K562 (cell line): ENCODE measurements at regions not wholly inside any gene's neighbourhood (a gene's known extent, or its start where the extent isn't known, plus 50 kb on each side); places are given as distances from the start of the nearest gene placed in this dataset.

Experiments used
- ATAC-seq: fragments of 200-7000 bp; cut with Tn5 transposase; 3 replicates; pipeline ENCODE4 v1.9.1; 2020; ENCODE audit warnings: moderate library complexity
- BruUV-seq: library from RNA; stranded (reverse); fragments of 400-500 nt; replicated peaks from 2 replicates; lab custom pipeline; 2021; lab: Mats Ljungman, UMichigan
- CTCF ChIA-PET: fragments of 300-600 bp; formaldehyde crosslinking; extraction: SDS; loops from one replicate; lab custom pipeline; 2021; ENCODE audit warnings: low intra/inter-chr PET ratio; lab: Yijun Ruan, JAX
- POLR2A ChIA-PET: fragments of 300-600, 350-650 bp; sonication (Branson Sonifier 250); formaldehyde crosslinking; extraction: SDS; loops from one replicate; lab custom pipeline; 2021; ENCODE audit warnings: antibody characterized with exemption, inconsistent platforms; lab: Yijun Ruan, JAX
- DNase-seq, 4 experiments: peaks; one replicate each; pipeline versions ENCODE4 v3.0.0 to v3.0.0-alpha.2; 2011 to 2018; ENCODE audit warnings: low spot score in 3 of 4, mixed read lengths in 3 of 4; ENCODE audit errors: extremely low read depth in 1 of 4
- FAIRE-seq: peaks from 2 replicates; lab custom pipeline; 2011; peaks lifted over from hg19 to GRCh38; lab: Jason Lieb, UNC
- H2AFZ ChIP-seq: 2 replicates; pipeline ENCODE4 v1.6.0; 2011; ENCODE audit warnings: low read depth, low read length, control low read depth, inconsistent platforms
- H3K27ac ChIP-seq: fragments of 200-600 bp; 3 replicates; pipeline ENCODE4 v1.8.0; 2011; ENCODE audit warnings: low read depth, mild to moderate bottlenecking, control low read depth, inconsistent platforms, low read length, moderate library complexity, mixed read lengths; ENCODE audit errors: extremely low read depth
- H3K27me3 ChIP-seq, 2 experiments: fragments of 300-600 bp in 1 of 2; 2 replicates in 1 of 2; 3 replicates in 1 of 2; pipeline versions ENCODE4 v1.6.0 to v1.8.0; 2011; ENCODE audit warnings: inconsistent platforms in 2 of 2, low read length in 2 of 2, mild to moderate bottlenecking in 1 of 2, mixed read lengths in 1 of 2, moderate library complexity in 1 of 2; ENCODE audit not compliant: control insufficient read depth in 2 of 2, insufficient read depth in 2 of 2
- H3K36me3 ChIP-seq: fragments of 300-600 bp; 3 replicates; pipeline ENCODE4 v1.8.0; 2011; ENCODE audit warnings: mild to moderate bottlenecking, low read length, inconsistent platforms; ENCODE audit not compliant: control insufficient read depth, insufficient read depth
- H3K4me1 ChIP-seq, 2 experiments: fragments of 200-600 bp in 1 of 2; replicated peaks in 1 of 2; 2 replicates in 1 of 2; 3 replicates in 1 of 2; pipeline versions ENCODE4 v1.5.1 to v1.8.0; 2011; ENCODE audit warnings: inconsistent platforms in 2 of 2, low read length in 2 of 2, mild to moderate bottlenecking in 1 of 2, mixed read lengths in 1 of 2, moderate library complexity in 1 of 2; ENCODE audit not compliant: control insufficient read depth in 2 of 2, insufficient read depth in 2 of 2
- H3K4me2 ChIP-seq: 2 replicates; pipeline ENCODE4 v1.6.1; 2011; ENCODE audit warnings: low read length, control low read depth, inconsistent platforms, mixed read lengths; ENCODE audit not compliant: insufficient read depth
- H3K4me3 ChIP-seq: fragments of 200-600 bp; sonication (generic), shearing (Covaris generic); 2 replicates; pipeline ENCODE4 v1.5.1; 2016; ENCODE audit warnings: control low read depth, inconsistent platforms
- H3K79me2 ChIP-seq: fragments of 200-600 bp; 3 replicates; pipeline ENCODE4 v1.8.0; 2011; ENCODE audit warnings: low read length, inconsistent platforms; ENCODE audit not compliant: control insufficient read depth, insufficient read depth
- H3K9ac ChIP-seq, 2 experiments: 2 replicates each; pipeline versions ENCODE4 v1.6.0 to v1.6.1; 2011; ENCODE audit warnings: low read depth in 2 of 2, low read length in 2 of 2, control low read depth in 1 of 2, inconsistent platforms in 1 of 2, mild to moderate bottlenecking in 1 of 2, mixed read lengths in 1 of 2; ENCODE audit not compliant: insufficient read depth in 1 of 2
- H3K9me1 ChIP-seq: one replicate; pipeline ENCODE4 v1.6.0; 2011; ENCODE audit warnings: inconsistent platforms, mild to moderate bottlenecking, low read length, moderate library complexity; ENCODE audit not compliant: control insufficient read depth, insufficient read depth
- H3K9me3 ChIP-seq: replicated peaks from 2 replicates; pipeline ENCODE4 v1.5.1; 2011; ENCODE audit warnings: low read depth, low read length, inconsistent platforms; ENCODE audit not compliant: control insufficient read depth, insufficient read depth
- H4K20me1 ChIP-seq: replicated peaks from 2 replicates; pipeline ENCODE4 v1.6.1; 2011; ENCODE audit warnings: low read length, inconsistent platforms, mixed read lengths; ENCODE audit not compliant: control insufficient read depth, insufficient read depth
- FOXM1 ChIP-seq, 2 experiments: fragments of 450-650 bp in 1 of 2; sonication (generic) in 1 of 2; formaldehyde crosslinking in 1 of 2; IDR thresholded peaks; 2 replicates each; pipeline versions ENCODE4 v1.6.1 to v1.9.0; 2017 to 2022; ENCODE audit warnings: low read depth in 2 of 2, mild to moderate bottlenecking in 2 of 2, missing genetic modification reagents in 1 of 2, moderate library complexity in 1 of 2
- GTF2A2 ChIP-seq: IDR thresholded peaks from 2 replicates; pipeline ENCODE4 v1.6.1; 2016; ENCODE audit warnings: mild to moderate bottlenecking, missing genetic modification characterization, missing compliant biosample characterization
- HDAC3 ChIP-seq: fragments of 450-650 bp; IDR thresholded peaks from 2 replicates; pipeline ENCODE4 v1.6.1; 2018; ENCODE audit warnings: borderline replicate concordance, mild to moderate bottlenecking, moderate library complexity; ENCODE audit not compliant: partially characterized antibody
- HMG20B ChIP-seq: fragments of 250-450 bp; sonication (Bioruptor Pico); IDR thresholded peaks from 2 replicates; pipeline ENCODE4 v1.5.0; 2021; ENCODE audit warnings: mild to moderate bottlenecking
- HNRNPH1 ChIP-seq: fragments of 200-400 bp; formaldehyde crosslinking; optimal IDR thresholded peaks from 2 replicates; pipeline ENCODE3; 2017; ENCODE audit warnings: low read depth, mild to moderate bottlenecking, low read length, moderate library complexity
- ILK ChIP-seq: fragments of 450-650 bp; IDR thresholded peaks from 2 replicates; pipeline ENCODE4 v1.6.1; 2016; ENCODE audit warnings: missing genetic modification characterization, low read depth, mild to moderate bottlenecking, missing compliant biosample characterization, moderate library complexity, borderline replicate concordance
- KLF16 ChIP-seq: IDR thresholded peaks from 2 replicates; pipeline ENCODE4 v1.6.1; 2016; ENCODE audit warnings: antibody characterized with exemption
- MYBL2 ChIP-seq, 2 experiments: fragments of 450-650 bp in 1 of 2; sonication (generic) in 1 of 2; formaldehyde crosslinking in 1 of 2; IDR thresholded peaks; 2 replicates each; pipeline versions ENCODE4 v1.6.1 to v1.8.1; 2017 to 2022; ENCODE audit warnings: borderline replicate concordance in 1 of 2, inconsistent platforms in 1 of 2, low read depth in 1 of 2, mild to moderate bottlenecking in 1 of 2, missing genetic modification reagents in 1 of 2, moderate library complexity in 1 of 2
- NFE2L1 ChIP-seq: fragments of 450-650 bp; IDR thresholded peaks from 2 replicates; pipeline ENCODE4 v1.6.1; 2016; ENCODE audit warnings: missing genetic modification characterization, low read depth, mild to moderate bottlenecking, missing compliant biosample characterization, moderate library complexity, borderline replicate concordance
- ZFP36 ChIP-seq: fragments of 150-350 bp; IDR thresholded peaks from 2 replicates; pipeline ENCODE4 v1.6.1; 2018; ENCODE audit warnings: low read length, low read depth; ENCODE audit not compliant: partially characterized antibody
- ZFX ChIP-seq: sonication (generic); formaldehyde crosslinking; IDR thresholded peaks from 2 replicates; pipeline ENCODE4 v1.8.0; 2022; ENCODE audit warnings: mild to moderate bottlenecking, missing genetic modification reagents, moderate library complexity
- ZNF280B ChIP-seq: fragments of 250-450 bp; sonication (Bioruptor Pico); IDR thresholded peaks from 2 replicates; pipeline ENCODE4 v1.5.1; 2021; ENCODE audit warnings: mild to moderate bottlenecking
- ZNF740 ChIP-seq, 3 experiments: fragments of 200-800 bp in 1 of 3; sonication (Bioruptor generic) in 1 of 3; sonication (generic) in 1 of 3; formaldehyde crosslinking in 1 of 3; IDR thresholded peaks; 2 replicates each; pipeline versions ENCODE4 v1.6.1 to v1.8.0; 2016 to 2022; ENCODE audit warnings: mild to moderate bottlenecking in 2 of 3, missing compliant biosample characterization in 2 of 3, missing genetic modification characterization in 2 of 3, missing genetic modification reagents in 1 of 3
- ZNF77 ChIP-seq: fragments of 250-450 bp; sonication (Bioruptor Pico); IDR thresholded peaks from 2 replicates; pipeline ENCODE4 v1.5.0; 2020
- WGBS: fragments of 100-300 bp; shearing (Covaris generic); methylation state at CpG from one replicate; pipeline ENCODE4 v1.1.6; 2016; ENCODE audit warnings: low coverage, mixed read lengths; ENCODE audit not compliant: insufficient coverage; ENCODE audit errors: missing lambda C conversion rate; 5-methylcytosine and 5-hydroxymethylcytosine counted together
- in situ Hi-C: fragments of 300-500 bp; cut with MboI; formaldehyde crosslinking; loops from 4 replicates; pipeline ENCODE4 v1.15.0; 2018; ENCODE audit warnings: inconsistent platforms, mixed read lengths
- intact Hi-C: fragments of 100-400 bp; cut with micrococcal nuclease; formaldehyde crosslinking; loops from 2 replicates; pipeline ENCODE4 v1.14.2; 2022

- no peak for TF ChIP-seq ZNF280B (CRISPR knock-in tag)
- TF ChIP-seq KLF16: no peak
- TF ChIP-seq, all 486 proteins: peak for 0
These were observed 454.0 kb upstream of the RGMB start (continued) for GRCh38 chr5:98319299-98320011.

- no peak for TF ChIP-seq ILK
- no peak for TF ChIP-seq FOXM1 (IDR thresholded peaks at IDR 0.05; ENCODE audit: low read depth)
- TF ChIP-seq FOXM1 (CRISPR knock-in tag; IDR thresholded peaks at IDR 0.05; ENCODE audit: low read depth): no peak
- TF ChIP-seq NFE2L1 (tag): no peak
- TF ChIP-seq ZFP36: no peak
- TF ChIP-seq HMG20B (CRISPR knock-in tag): no peak
- no peak for TF ChIP-seq ZNF77 (CRISPR knock-in tag)
- TF ChIP-seq ZNF740 (CRISPR knock-in tag; IDR thresholded peaks at IDR 0.05): no peak
- no peak for TF ChIP-seq ZNF740 (tag; IDR thresholded peaks at IDR 0.05)
- no peak for TF ChIP-seq MYBL2 (IDR thresholded peaks at IDR 0.05; ENCODE audit: low read depth)
- TF ChIP-seq MYBL2 (CRISPR knock-in tag; IDR thresholded peaks at IDR 0.05; ENCODE audit: borderline replicate concordance): no peak
- TF ChIP-seq ZFX: no peak
- no peak for TF ChIP-seq GTF2A2 (tag)
- no peak for TF ChIP-seq HNRNPH1
- TF ChIP-seq HDAC3: no peak
- ChIA-PET POLR2A (no interaction called here), CTCF (no interaction called here)
- H2AFZ ChIP-seq: no peak overlapping the region
- in situ Hi-C loops: no loop called here
- no peak overlapping the region for H3K27ac ChIP-seq
- FAIRE-seq (no peak), DNase-seq (no peak), ATAC-seq (no peak)
- H3K4me1 ChIP-seq: no peaks in the 10 kb centered on the region
- no peaks in the 10 kb centered on the region for H3K79me2 ChIP-seq
- BruUV-seq: no TSS peak
- no peaks in the 10 kb centered on the region for H3K27me3 ChIP-seq
- no peak overlapping the region for H3K9ac ChIP-seq
- H3K9me3 ChIP-seq: no peaks in the 10 kb centered on the region
- no peaks in the 10 kb centered on the region for H4K20me1 ChIP-seq
- WGBS: 0% methylated on average over 2 of the region's 2 CpGs
- intact Hi-C loops: no loop called here
- no peaks in the 10 kb centered on the region for H3K9me1 ChIP-seq
- no peak overlapping the region for H3K4me2 ChIP-seq
- no peaks in the 10 kb centered on the region for H3K36me3 ChIP-seq
- H3K4me3 ChIP-seq: no peak overlapping the region
These were observed 453.1 kb upstream of the RGMB start for GRCh38 chr5:98320343-98320742.
